ENCODE measurements at regions not wholly inside any gene's neighbourhood (a gene's known extent, or its start where the extent isn't known, plus 50 kb on each side); places are given as distances from the start of the nearest gene placed in this dataset.

DNA sequence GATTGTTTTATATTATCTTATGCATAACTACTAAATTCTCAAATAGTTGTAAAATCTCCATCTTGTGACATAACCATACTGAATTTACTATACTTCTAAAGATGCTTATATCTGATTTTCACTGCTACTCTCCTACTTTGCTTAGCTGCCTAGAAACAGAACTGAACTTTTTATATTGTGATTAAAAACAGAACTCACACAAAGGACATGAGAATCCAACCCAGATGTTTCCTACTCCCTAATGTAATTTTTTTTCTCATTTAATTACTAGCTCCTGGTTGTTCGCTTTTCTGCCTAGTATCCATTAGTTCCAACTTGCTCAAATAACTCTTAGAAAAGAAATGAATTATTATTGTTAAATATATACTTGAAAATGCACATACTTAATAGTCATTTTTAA lies 283.5 kb upstream of the ACTRT1 start:
- H3K9me3 ChIP-seq, result no peaks in the 10 kb centered on the region
- no peak overlapping the region for H3K4me3 ChIP-seq
- no peaks in the 10 kb centered on the region for H3K36me3 ChIP-seq
- no peaks in the 10 kb centered on the region for H3K27me3 ChIP-seq
- no peak overlapping the region for H3K9ac ChIP-seq (ENCODE audit: low read depth in 2 of 2, low read length in 2 of 2)
- no peak for DNase-seq
- H3K27ac ChIP-seq, result no peak overlapping the region
- TF ChIP-seq, protein P1, sequence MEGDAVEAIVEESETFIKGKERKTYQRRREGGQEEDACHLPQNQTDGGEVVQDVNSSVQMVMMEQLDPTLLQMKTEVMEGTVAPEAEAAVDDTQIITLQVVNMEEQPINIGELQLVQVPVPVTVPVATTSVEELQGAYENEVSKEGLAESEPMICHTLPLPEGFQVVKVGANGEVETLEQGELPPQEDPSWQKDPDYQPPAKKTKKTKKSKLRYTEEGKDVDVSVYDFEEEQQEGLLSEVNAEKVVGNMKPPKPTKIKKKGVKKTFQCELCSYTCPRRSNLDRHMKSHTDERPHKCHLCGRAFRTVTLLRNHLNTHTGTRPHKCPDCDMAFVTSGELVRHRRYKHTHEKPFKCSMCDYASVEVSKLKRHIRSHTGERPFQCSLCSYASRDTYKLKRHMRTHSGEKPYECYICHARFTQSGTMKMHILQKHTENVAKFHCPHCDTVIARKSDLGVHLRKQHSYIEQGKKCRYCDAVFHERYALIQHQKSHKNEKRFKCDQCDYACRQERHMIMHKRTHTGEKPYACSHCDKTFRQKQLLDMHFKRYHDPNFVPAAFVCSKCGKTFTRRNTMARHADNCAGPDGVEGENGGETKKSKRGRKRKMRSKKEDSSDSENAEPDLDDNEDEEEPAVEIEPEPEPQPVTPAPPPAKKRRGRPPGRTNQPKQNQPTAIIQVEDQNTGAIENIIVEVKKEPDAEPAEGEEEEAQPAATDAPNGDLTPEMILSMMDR (IDR thresholded peaks at IDR 0.05), result no peak
- H3K4me1 ChIP-seq, result no peaks in the 10 kb centered on the region
- intact Hi-C loops (cut with DNase I), result no loop called here

DNA sequence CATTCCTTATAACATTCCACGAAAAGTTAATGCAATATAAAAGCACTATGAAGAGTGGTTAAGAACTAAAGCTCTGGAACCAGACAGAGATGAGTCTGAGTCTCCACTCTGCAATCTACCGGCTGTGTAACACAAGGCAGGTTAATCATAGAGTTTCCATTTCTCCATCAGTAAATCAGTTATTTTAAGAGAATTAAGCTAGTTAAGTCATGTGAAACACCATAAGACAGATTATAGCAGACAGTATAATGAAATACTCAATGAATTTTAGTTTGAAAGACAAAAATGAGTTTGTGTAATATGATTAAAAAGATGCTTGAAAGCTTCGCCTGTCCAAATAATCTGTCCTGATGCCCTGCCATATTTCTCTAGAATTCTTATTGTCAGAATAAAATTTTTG lies 282.6 kb upstream of the ACTRT1 start:
- Histone ChIP-seq H3K27me3 (no peaks in the 10 kb centered on the region), H3K27ac (no peak overlapping the region), H3K4me1 (no peaks in the 10 kb centered on the region), H3K9me3 (no peaks in the 10 kb centered on the region), H3K4me3 (no peak overlapping the region), H3K36me3 (no peaks in the 10 kb centered on the region), H3K9ac (ENCODE audit: low read depth in 2 of 2, low read length in 2 of 2) (no peak overlapping the region)
- no peak for DNase-seq
- intact Hi-C loops (cut with DNase I), result no loop called here
- TF ChIP-seq, protein P1 (IDR thresholded peaks at IDR 0.05), result no peak

DNA sequence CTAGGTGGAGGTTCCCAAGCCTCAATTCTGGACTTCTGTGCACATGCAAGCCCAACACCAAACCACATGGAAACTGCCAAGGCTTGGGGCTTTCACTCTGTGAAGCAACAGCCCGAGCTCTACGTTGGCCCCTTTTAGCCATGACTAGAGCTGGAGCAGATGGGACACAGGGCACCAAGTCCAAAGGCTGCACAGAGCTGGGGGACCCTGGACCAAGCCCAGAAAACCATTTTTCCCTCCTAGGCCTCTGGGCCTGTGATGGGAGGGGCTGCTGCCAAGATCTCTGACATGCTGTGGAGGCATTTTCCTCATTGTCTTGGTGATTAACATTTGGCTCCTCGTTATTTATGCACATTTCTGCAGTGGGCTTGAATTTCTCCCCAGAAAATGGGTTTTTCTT lies 258.7 kb upstream of the ACTRT1 start:
- no peaks in the 10 kb centered on the region for H3K4me1 ChIP-seq
- intact Hi-C loops (cut with DNase I), result no loop called here
- TF ChIP-seq, protein P1 (IDR thresholded peaks at IDR 0.05), result no peak
- no peaks in the 10 kb centered on the region for H3K27me3 ChIP-seq
- no peak for DNase-seq
- H3K27ac ChIP-seq, result no peak overlapping the region
- H3K9ac ChIP-seq (ENCODE audit: low read depth in 2 of 2, low read length in 2 of 2), result no peak overlapping the region
- no peak overlapping the region for H3K4me3 ChIP-seq
- H3K36me3 ChIP-seq, result no peaks in the 10 kb centered on the region
- H3K9me3 ChIP-seq, result no peaks in the 10 kb centered on the region

DNA sequence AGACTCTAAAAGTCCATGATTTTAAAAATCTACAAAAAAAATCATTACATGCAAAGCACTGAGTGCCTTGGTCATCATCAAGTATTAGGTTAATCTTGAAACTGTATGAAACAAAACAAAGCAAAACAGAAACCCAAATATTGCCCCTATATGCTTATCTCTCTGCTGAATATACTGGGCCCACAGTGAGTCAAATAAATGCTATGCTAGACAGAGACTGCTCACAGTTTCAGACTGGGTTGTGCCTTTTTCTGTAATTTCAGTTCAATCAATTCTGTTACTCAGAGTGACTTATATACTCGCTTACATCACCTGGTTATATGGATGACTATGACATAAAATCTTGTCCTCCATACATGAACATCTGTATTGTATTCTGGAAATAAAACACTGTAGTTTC lies 257.1 kb upstream of the ACTRT1 start:
- Histone ChIP-seq H3K4me1 (no peaks in the 10 kb centered on the region), H3K27ac (no peak overlapping the region), H3K9ac (ENCODE audit: low read depth in 2 of 2, low read length in 2 of 2) (no peak overlapping the region), H3K27me3 (no peaks in the 10 kb centered on the region), H3K9me3 (no peaks in the 10 kb centered on the region), H3K4me3 (no peak overlapping the region), H3K36me3 (no peaks in the 10 kb centered on the region)
- intact Hi-C loops (cut with DNase I), result no loop called here
- TF ChIP-seq, protein P1 (IDR thresholded peaks at IDR 0.05), result no peak
- DNase-seq, result no peak

DNA sequence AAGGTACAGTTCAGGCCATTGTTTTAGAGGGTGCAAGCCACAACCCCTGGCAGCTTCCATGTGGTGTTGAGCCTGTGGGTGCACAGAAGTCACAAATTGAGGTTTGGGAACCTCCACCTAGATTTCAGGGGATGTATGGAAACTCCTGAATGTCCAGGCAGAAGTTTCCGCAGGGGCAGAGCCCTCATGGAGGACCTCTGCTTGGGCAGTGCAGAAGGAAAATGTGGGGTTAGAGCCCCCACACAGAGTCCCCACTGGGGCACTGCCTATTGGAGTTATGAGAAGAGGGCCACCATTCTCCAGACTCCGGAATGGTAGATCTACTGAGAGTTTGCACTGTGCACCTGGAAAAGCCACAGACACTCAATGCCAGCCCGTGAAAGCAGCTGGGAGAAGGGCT lies 242.0 kb upstream of the ACTRT1 start:
- Histone ChIP-seq H3K9ac (ENCODE audit: low read depth in 2 of 2, low read length in 2 of 2) (no peak overlapping the region), H3K9me3 (no peaks in the 10 kb centered on the region), H3K4me3 (no peak overlapping the region), H3K36me3 (no peaks in the 10 kb centered on the region), H3K27me3 (no peaks in the 10 kb centered on the region), H3K27ac (no peak overlapping the region), H3K4me1 (no peaks in the 10 kb centered on the region)
- TF ChIP-seq, protein P1 (IDR thresholded peaks at IDR 0.05), result no peak
- no peak for DNase-seq
- intact Hi-C loops (cut with DNase I), result no loop called here

DNA sequence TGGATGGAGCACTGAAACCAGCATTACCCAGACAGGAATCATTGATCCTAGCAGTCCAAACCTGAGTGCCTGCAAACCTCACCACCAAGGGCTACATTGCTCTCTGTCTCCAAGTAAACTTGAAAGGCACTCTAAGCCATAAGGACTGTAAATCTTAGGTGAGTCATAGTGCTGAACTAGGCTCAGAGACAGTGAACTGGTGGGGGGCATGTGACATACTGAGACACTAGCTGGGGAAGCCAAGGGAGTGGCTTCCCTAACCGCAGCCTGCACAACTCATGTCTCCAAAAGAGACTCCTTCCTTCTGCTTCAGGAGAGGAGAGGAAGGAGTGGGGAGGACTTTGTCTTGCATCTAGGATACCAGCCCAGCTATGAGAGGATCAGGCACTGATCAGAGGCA lies 235.5 kb upstream of the ACTRT1 start:
- Histone ChIP-seq H3K27me3 (no peaks in the 10 kb centered on the region), H3K9me3 (no peaks in the 10 kb centered on the region), H3K36me3 (no peaks in the 10 kb centered on the region), H3K4me1 (no peaks in the 10 kb centered on the region), H3K27ac (no peak overlapping the region), H3K9ac (ENCODE audit: low read depth in 2 of 2, low read length in 2 of 2) (no peak overlapping the region), H3K4me3 (no peak overlapping the region)
- TF ChIP-seq, protein P1 (IDR thresholded peaks at IDR 0.05), result no peak
- intact Hi-C loops (cut with DNase I), result no loop called here
- DNase-seq, result no peak

Measured in colonic mucosa (tissue), 4 donors.